NB4 (cell line): ENCODE measurements at regions not wholly inside any gene's neighbourhood (a gene's known extent, or its start where the extent isn't known, plus 50 kb on each side); places are given as distances from the start of the nearest gene placed in this dataset.

Experiments used
- MYC ChIP-seq: IDR thresholded peaks from 2 replicates; pipeline ENCODE4 v1.6.1; 2011; ENCODE audit warnings: low read depth, low read length
- POLR2A ChIP-seq: IDR thresholded peaks from 2 replicates; pipeline ENCODE4 v1.6.1; 2011; ENCODE audit warnings: mild to moderate bottlenecking; ENCODE audit not compliant: insufficient read length; ENCODE audit errors: extremely low read depth
- TF ChIP-seq, protein P1 (sequence below): IDR thresholded peaks from one replicate; pipeline ENCODE4 v1.5.1; 2012; ENCODE audit warnings: low read depth, low read length
- TF ChIP-seq, protein P2 (sequence below): IDR thresholded peaks from 2 replicates; pipeline ENCODE4 v1.6.1; 2011; ENCODE audit warnings: low read depth, low read length

DNA sequence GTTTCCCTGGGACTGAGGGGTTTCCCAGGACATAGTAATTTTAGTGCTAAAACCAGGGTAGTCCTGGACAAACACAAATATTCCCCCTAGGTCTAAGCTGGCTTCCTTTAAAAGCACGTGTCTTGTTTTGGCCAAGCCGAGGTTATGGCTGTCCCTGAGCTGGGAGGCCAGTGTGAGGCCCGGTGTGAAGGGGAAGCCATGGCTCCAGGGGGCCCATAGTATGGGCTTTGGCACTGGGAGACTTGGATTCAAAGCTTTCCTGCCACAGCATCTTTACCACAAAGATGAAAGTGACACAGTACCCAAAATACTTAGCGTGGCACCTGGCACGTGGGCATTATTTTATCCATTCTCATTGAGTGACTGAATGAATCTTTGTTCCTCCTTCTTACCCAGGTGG is 345.2 kb downstream of the ZNF536 start:
- TF ChIP-seq, protein P1, sequence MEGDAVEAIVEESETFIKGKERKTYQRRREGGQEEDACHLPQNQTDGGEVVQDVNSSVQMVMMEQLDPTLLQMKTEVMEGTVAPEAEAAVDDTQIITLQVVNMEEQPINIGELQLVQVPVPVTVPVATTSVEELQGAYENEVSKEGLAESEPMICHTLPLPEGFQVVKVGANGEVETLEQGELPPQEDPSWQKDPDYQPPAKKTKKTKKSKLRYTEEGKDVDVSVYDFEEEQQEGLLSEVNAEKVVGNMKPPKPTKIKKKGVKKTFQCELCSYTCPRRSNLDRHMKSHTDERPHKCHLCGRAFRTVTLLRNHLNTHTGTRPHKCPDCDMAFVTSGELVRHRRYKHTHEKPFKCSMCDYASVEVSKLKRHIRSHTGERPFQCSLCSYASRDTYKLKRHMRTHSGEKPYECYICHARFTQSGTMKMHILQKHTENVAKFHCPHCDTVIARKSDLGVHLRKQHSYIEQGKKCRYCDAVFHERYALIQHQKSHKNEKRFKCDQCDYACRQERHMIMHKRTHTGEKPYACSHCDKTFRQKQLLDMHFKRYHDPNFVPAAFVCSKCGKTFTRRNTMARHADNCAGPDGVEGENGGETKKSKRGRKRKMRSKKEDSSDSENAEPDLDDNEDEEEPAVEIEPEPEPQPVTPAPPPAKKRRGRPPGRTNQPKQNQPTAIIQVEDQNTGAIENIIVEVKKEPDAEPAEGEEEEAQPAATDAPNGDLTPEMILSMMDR = no peak
- TF ChIP-seq POLR2A (no peak), MYC (no peak)
- TF ChIP-seq, protein P2, sequence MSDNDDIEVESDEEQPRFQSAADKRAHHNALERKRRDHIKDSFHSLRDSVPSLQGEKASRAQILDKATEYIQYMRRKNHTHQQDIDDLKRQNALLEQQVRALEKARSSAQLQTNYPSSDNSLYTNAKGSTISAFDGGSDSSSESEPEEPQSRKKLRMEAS = no peak
